MCF 10A (cell line): ENCODE measurements at regions not wholly inside any gene's neighbourhood (a gene's known extent, or its start where the extent isn't known, plus 50 kb on each side); places are given as distances from the start of the nearest gene placed in this dataset.

Experiments
- BruUV-seq: library from RNA; stranded (reverse); fragments of 400-500 nt; replicated peaks from 2 replicates; lab custom pipeline; 2021; lab: Mats Ljungman, UMichigan
- CTCF ChIA-PET: fragments of 300-600 bp; sonication (Branson Sonifier 250); formaldehyde crosslinking; extraction: SDS; loops from one replicate; lab custom pipeline; 2021; ENCODE audit warnings: antibody characterized with exemption, inconsistent platforms; lab: Yijun Ruan, JAX
- POLR2A ChIA-PET: fragments of 300-600, 350-650 bp; sonication (Branson Sonifier 250); formaldehyde crosslinking; extraction: SDS; loops from one replicate; lab custom pipeline; 2020; ENCODE audit warnings: antibody characterized with exemption, inconsistent platforms; lab: Yijun Ruan, JAX
- DNase-seq: peaks from one replicate; pipeline ENCODE4 v3.0.0-alpha.2; 2018; ENCODE audit not compliant: unreplicated experiment
- H3K27ac Mint-ChIP-seq: one replicate; pipeline ENCODE4 v1.8.0; 2022; ENCODE audit warnings: mild to moderate bottlenecking, low read depth, mixed read lengths; ENCODE audit not compliant: unreplicated experiment
- H3K27me3 Mint-ChIP-seq: one replicate; pipeline ENCODE4 v1.8.0; 2022; ENCODE audit warnings: mixed read lengths; ENCODE audit not compliant: insufficient read depth, unreplicated experiment
- H3K36me3 Mint-ChIP-seq: one replicate; pipeline ENCODE4 v1.8.0; 2022; ENCODE audit warnings: mild to moderate bottlenecking, moderate library complexity, mixed read lengths; ENCODE audit not compliant: insufficient read depth, unreplicated experiment
- H3K4me1 Mint-ChIP-seq: one replicate; pipeline ENCODE4 v1.8.0; 2022; ENCODE audit warnings: mixed read lengths; ENCODE audit not compliant: insufficient read depth, unreplicated experiment
- H3K4me3 Mint-ChIP-seq: one replicate; pipeline ENCODE4 v1.8.0; 2022; ENCODE audit warnings: mild to moderate bottlenecking, moderate library complexity, mixed read lengths; ENCODE audit not compliant: unreplicated experiment
- H3K9me3 Mint-ChIP-seq: one replicate; pipeline ENCODE4 v1.8.0; 2022; ENCODE audit warnings: mixed read lengths; ENCODE audit not compliant: unreplicated experiment
- CTCF ChIP-seq: fragments of 200-600 bp; IDR thresholded peaks from one replicate; pipeline ENCODE4 v1.8.0; 2022; ENCODE audit warnings: antibody characterized with exemption, mild to moderate bottlenecking; ENCODE audit not compliant: unreplicated experiment
- intact Hi-C: fragments of 100-400 bp; cut with micrococcal nuclease; formaldehyde crosslinking; loops from 2 replicates; pipeline ENCODE4 v1.14.1; 2022

GRCh38 chr3:76432396-76432795 lies 607.5 kb upstream of the ROBO2 start:
- Mint-ChIP-seq H3K4me3 (no peak overlapping the region), H3K9me3 (no peaks in the 10 kb centered on the region), H3K27ac (no peak overlapping the region), H3K27me3 (peaks cover 3% of the 10 kb centered on the region), H3K4me1 (no peaks in the 10 kb centered on the region), H3K36me3 (no peaks in the 10 kb centered on the region)
- DNase-seq, result no peak
- TF ChIP-seq CTCF, result no peak
- ChIA-PET POLR2A (no interaction called here), CTCF (interaction anchor here (0.7 kb wide), 1 partner anchor 615 kb away, joined by 4 read pairs; no protein-coding TSS in a partner anchor)
- BruUV-seq, result no TSS peak
- intact Hi-C loops, result no loop called here

DNA sequence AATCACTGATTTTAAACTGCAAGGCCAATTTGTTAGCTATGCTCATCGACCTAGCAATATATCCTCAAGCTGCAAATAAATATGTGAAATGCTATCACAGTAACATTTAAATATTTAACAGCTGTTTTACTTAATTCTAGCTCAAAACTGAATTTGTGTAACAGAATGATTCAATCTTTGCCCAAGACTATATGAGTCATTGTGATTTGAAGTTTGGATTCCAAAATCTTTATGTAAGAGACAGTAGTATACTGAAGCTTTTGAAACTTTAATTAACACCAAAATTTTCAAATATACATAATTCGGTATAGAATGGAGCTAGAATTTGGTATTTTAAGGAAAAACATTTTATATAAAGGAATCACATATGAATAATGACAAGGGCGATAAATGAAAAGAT lies 603.0 kb upstream of the ROBO2 start:
- ChIA-PET POLR2A (no interaction called here), CTCF (no interaction called here)
- Mint-ChIP-seq H3K4me3 (no peak overlapping the region), H3K27me3 (peaks cover 12% of the 10 kb centered on the region), H3K36me3 (no peaks in the 10 kb centered on the region), H3K4me1 (no peaks in the 10 kb centered on the region), H3K9me3 (no peaks in the 10 kb centered on the region), H3K27ac (no peak overlapping the region)
- intact Hi-C loops, result no loop called here
- TF ChIP-seq CTCF, result no peak
- DNase-seq, result no peak
- no TSS peak for BruUV-seq

- no TSS peak for BruUV-seq
- no peak for TF ChIP-seq CTCF
- no peak overlapping the region for H3K27ac Mint-ChIP-seq
- no peak for DNase-seq
- H3K9me3 Mint-ChIP-seq, result no peaks in the 10 kb centered on the region
- H3K27me3 Mint-ChIP-seq, result peaks cover 12% of the 10 kb centered on the region
- ChIA-PET CTCF (no interaction called here), POLR2A (no interaction called here)
- no peaks in the 10 kb centered on the region for H3K4me1 Mint-ChIP-seq
- intact Hi-C loops, result no loop called here
- no peak overlapping the region for H3K4me3 Mint-ChIP-seq
- no peaks in the 10 kb centered on the region for H3K36me3 Mint-ChIP-seq
Measured at GRCh38 chr3:76438971-76439370, 600.9 kb upstream of the ROBO2 start.

DNA sequence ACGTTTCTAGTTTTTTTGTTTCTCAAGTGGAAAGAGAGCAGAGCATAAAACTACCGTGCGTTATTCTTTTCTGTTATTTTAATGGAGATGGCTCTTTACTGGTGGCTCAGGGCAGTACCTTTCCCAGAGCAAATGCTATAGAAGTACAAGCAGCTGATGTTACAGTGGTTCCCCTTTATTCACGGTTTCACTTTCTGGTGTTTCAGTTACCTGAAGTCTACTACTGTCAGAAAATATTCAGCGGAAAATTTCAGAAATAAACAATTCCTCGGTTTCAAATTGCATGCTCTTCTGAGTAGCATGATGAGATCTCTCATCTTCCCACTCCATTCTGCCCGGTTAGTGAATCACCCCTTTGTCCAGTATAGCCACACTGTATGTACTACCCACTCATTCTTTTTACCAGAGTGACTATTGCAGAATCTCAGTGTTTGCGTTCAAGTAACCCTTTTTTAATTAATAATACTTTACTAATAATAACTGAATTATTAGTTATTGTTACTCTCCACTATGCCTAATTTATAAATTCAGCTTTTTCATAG lies 597.5 kb upstream of the ROBO2 start:
- peaks cover 12% of the 10 kb centered on the region for H3K27me3 Mint-ChIP-seq
- DNase-seq, result no peak
- H3K4me1 Mint-ChIP-seq, result no peaks in the 10 kb centered on the region
- H3K36me3 Mint-ChIP-seq, result no peaks in the 10 kb centered on the region
- intact Hi-C loops, result no loop called here
- CTCF ChIA-PET, result no interaction called here
- POLR2A ChIA-PET, result no interaction called here
- BruUV-seq, result no TSS peak
- no peak overlapping the region for H3K27ac Mint-ChIP-seq
- H3K9me3 Mint-ChIP-seq, result no peaks in the 10 kb centered on the region
- no peak for TF ChIP-seq CTCF
- H3K4me3 Mint-ChIP-seq, result no peak overlapping the region
